ENCODE measurements at regions not wholly inside any gene's neighbourhood (a gene's known extent, or its start where the extent isn't known, plus 50 kb on each side); places are given as distances from the start of the nearest gene placed in this dataset.

DNA sequence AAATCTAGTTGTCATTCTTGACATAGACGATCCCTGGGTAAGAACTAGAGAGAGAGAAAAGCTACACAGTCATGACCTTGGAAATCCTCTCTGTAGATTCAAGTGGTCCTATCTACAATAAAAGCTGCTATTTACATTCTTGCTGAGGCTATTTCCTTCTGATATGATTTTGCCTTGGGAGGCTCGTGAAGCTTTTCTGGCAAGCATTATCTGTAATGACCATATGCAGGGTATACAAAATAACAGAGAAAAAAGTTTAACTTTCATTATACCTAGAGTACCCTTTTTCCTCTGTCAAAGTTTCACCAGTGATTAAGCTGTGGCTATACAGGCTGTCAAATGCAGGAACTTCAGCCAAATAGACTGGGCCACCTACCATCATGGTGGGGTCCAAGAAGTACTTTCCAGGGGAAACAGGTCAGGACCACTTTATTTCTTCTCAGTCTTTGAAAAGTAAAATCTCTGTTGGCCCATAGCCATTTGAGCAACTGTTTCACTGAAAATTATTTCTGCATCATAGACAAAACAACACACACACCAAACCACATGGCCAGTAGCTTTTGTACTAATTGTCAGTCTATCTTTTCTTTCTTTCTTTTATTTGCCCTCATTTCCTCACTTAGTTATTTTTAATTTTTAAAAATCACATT, 677.0 kb upstream of the ID4 start:
- peaks cover 2% of the 10 kb centered on the region for H3K9me3 Mint-ChIP-seq (ENCODE audit: low read depth)
- H3K36me3 Mint-ChIP-seq (ENCODE audit: low read depth) = no peaks in the 10 kb centered on the region
- no peak for DNase-seq (ENCODE audit: low spot score)
- peaks cover 67% of the 10 kb centered on the region for H3K4me1 Mint-ChIP-seq (ENCODE audit: low read depth)
- H3K27ac Mint-ChIP-seq (ENCODE audit: unreplicated experiment) = peak overlapping the region; percentile 85
- H3K4me3 Mint-ChIP-seq (ENCODE audit: unreplicated experiment) = no peak overlapping the region
- no peaks in the 10 kb centered on the region for H3K27me3 Mint-ChIP-seq (ENCODE audit: low read depth)
- TF ChIP-seq, protein P1, sequence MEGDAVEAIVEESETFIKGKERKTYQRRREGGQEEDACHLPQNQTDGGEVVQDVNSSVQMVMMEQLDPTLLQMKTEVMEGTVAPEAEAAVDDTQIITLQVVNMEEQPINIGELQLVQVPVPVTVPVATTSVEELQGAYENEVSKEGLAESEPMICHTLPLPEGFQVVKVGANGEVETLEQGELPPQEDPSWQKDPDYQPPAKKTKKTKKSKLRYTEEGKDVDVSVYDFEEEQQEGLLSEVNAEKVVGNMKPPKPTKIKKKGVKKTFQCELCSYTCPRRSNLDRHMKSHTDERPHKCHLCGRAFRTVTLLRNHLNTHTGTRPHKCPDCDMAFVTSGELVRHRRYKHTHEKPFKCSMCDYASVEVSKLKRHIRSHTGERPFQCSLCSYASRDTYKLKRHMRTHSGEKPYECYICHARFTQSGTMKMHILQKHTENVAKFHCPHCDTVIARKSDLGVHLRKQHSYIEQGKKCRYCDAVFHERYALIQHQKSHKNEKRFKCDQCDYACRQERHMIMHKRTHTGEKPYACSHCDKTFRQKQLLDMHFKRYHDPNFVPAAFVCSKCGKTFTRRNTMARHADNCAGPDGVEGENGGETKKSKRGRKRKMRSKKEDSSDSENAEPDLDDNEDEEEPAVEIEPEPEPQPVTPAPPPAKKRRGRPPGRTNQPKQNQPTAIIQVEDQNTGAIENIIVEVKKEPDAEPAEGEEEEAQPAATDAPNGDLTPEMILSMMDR (IDR thresholded peaks at IDR 0.05) = no peak

DNA sequence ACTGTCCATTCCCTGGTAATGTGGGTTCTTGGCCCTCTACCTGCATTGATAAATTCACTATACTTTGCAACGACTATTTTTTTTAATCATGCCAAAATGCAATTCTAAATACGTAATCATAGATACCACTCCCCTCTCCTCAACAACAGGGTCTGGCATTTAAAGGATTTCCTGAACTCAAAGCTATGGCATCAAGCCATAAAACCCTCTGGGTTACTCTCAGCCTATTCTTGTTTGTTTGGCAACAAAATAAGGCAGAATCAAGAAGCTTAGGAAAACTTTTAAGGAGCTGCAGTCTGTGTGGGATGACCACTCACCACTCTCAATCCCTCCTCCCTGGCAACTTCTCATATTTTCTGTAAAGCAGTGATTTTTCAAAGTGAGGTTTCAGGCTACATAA, 669.9 kb upstream of the ID4 start:
- Mint-ChIP-seq H3K4me1 (ENCODE audit: low read depth) (peaks cover 68% of the 10 kb centered on the region), H3K36me3 (ENCODE audit: low read depth) (no peaks in the 10 kb centered on the region), H3K27me3 (ENCODE audit: low read depth) (no peaks in the 10 kb centered on the region), H3K4me3 (ENCODE audit: unreplicated experiment) (no peak overlapping the region), H3K9me3 (ENCODE audit: low read depth) (no peaks in the 10 kb centered on the region), H3K27ac (ENCODE audit: unreplicated experiment) (no peak overlapping the region)
- TF ChIP-seq, protein P1 (IDR thresholded peaks at IDR 0.05) = no peak
- DNase-seq (ENCODE audit: low spot score) = no peak

DNA sequence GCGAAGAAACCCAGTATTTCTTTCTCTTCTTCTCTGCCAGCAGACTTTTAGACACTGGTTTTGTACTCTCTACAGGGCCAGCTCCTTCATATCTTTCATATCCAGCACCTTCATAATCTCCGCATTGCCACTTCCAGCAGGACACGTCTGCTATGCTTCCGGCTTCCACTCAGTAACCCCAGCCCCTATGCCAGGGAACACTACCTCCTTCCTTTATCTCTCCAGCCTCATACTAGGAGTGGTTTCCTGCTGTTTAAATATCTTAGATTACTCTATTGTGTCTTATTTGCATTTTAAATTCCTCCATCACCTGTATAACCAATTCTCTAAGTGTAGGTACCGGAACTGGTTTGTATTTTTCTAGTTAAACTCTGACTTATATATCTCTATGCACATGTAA, 667.8 kb upstream of the ID4 start:
- TF ChIP-seq, protein P1 (IDR thresholded peaks at IDR 0.05) = no peak
- Mint-ChIP-seq H3K27ac (ENCODE audit: unreplicated experiment) (no peak overlapping the region), H3K36me3 (ENCODE audit: low read depth) (peaks cover 2% of the 10 kb centered on the region), H3K9me3 (ENCODE audit: low read depth) (peaks cover 7% of the 10 kb centered on the region), H3K4me1 (ENCODE audit: low read depth) (peaks cover 69% of the 10 kb centered on the region), H3K4me3 (ENCODE audit: unreplicated experiment) (no peak overlapping the region), H3K27me3 (ENCODE audit: low read depth) (no peaks in the 10 kb centered on the region)
- DNase-seq (ENCODE audit: low spot score) = no peak

DNA sequence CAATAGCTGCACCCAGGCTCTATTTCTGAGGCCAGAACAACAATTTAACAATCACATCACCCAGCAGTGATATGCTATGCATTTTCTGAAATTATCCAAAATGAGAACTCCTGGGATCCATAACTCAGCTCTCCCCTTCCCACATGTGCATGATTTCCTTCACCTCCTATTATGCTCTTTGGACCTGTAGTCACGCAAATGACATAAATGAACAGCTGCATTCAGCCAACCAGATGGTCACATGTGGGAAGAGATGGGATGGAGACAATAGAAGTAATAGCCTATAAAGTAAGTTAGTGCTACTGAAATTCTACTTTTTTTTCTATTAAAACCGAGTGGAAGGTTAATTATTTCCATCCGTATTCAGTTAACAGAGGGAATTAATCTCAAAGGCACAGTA, 662.1 kb upstream of the ID4 start:
- TF ChIP-seq, protein P1 (IDR thresholded peaks at IDR 0.05) = no peak
- H3K27me3 Mint-ChIP-seq (ENCODE audit: low read depth) = no peaks in the 10 kb centered on the region
- peaks cover 27% of the 10 kb centered on the region for H3K4me1 Mint-ChIP-seq (ENCODE audit: low read depth)
- no peak for DNase-seq (ENCODE audit: low spot score)
- H3K9me3 Mint-ChIP-seq (ENCODE audit: low read depth) = peaks cover 17% of the 10 kb centered on the region
- H3K27ac Mint-ChIP-seq (ENCODE audit: unreplicated experiment) = no peak overlapping the region
- H3K4me3 Mint-ChIP-seq (ENCODE audit: unreplicated experiment) = no peak overlapping the region
- peaks cover 2% of the 10 kb centered on the region for H3K36me3 Mint-ChIP-seq (ENCODE audit: low read depth)

DNA sequence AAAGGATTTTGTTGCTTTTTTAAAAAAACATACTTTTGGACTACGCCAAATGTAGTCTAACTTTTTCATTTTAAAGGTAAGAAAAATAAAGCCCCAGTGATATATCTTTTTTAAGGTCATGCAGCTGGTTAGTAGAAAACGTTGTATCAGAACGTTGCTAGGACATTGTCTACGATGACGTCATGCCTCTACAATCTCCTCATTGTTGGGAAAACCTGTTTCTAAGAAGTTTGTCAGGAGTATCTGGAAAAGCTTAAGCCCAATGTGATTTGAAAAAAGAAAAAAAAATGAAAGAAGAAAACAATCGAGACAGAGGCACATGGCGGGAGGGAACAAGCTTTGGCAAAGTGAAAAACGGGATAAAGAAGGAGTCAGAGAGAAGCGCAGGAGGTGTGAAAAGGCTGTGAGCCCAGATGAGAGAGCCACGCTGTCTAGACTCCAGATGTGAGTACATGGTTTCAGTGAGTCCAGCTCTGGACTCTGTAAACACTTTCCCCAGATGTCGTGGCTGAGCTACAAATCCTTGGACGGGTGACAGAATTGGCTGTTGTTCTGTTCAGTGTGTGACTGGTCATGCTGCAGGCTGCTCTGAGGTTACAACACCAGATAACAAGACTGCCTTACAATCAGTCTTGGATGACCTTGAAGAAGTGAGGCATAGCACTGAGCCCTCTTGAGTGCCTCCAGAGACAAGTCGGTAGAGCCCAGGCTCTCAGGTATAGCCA, 656.7 kb upstream of the ID4 start:
- DNase-seq (ENCODE audit: low spot score) = no peak
- no peak overlapping the region for H3K27ac Mint-ChIP-seq (ENCODE audit: unreplicated experiment)
- peaks cover 3% of the 10 kb centered on the region for H3K4me1 Mint-ChIP-seq (ENCODE audit: low read depth)
- H3K4me3 Mint-ChIP-seq (ENCODE audit: unreplicated experiment) = no peak overlapping the region
- H3K36me3 Mint-ChIP-seq (ENCODE audit: low read depth) = no peaks in the 10 kb centered on the region
- TF ChIP-seq, protein P1 (IDR thresholded peaks at IDR 0.05) = no peak
- H3K9me3 Mint-ChIP-seq (ENCODE audit: low read depth) = peaks cover 23% of the 10 kb centered on the region
- H3K27me3 Mint-ChIP-seq (ENCODE audit: low read depth) = no peaks in the 10 kb centered on the region
